ENCODE measurements at regions not wholly inside any gene's neighbourhood (a gene's known extent, or its start where the extent isn't known, plus 50 kb on each side); places are given as distances from the start of the nearest gene placed in this dataset.

GRCh38 chr2:64196963-64197362, 52.7 kb upstream of the PELI1 start:
- DNase-seq = no peak

- DNase-seq = no peak
Measured at GRCh38 chr2:64201151-64201550, 56.9 kb upstream of the PELI1 start.

- DNase-seq = no peak
Measured at GRCh38 chr2:64202206-64202845, 58.1 kb upstream of the PELI1 start.

- DNase-seq = no peak
Measured at GRCh38 chr2:64203131-64203857, 59.1 kb upstream of the PELI1 start.

GRCh38 chr2:64203858-64204632, 59.8 kb upstream of the PELI1 start:
- no peak for DNase-seq

GRCh38 chr2:64204703-64205102, 60.5 kb upstream of the PELI1 start:
- no peak for DNase-seq

GRCh38 chr2:64205415-64205814, 61.2 kb upstream of the PELI1 start:
- DNase-seq = no peak

GRCh38 chr2:64207573-64207972, 63.4 kb upstream of the PELI1 start:
- no peak for DNase-seq

- no peak for DNase-seq
Measured at GRCh38 chr2:64210816-64211215, 66.6 kb upstream of the PELI1 start.

- no peak for DNase-seq
Measured at GRCh38 chr2:64211276-64211921, 67.2 kb upstream of the PELI1 start.

- no peak for DNase-seq
Measured at GRCh38 chr2:64212346-64212745, 68.1 kb upstream of the PELI1 start.

GRCh38 chr2:64212801-64213321, 68.6 kb upstream of the PELI1 start:
- no peak for DNase-seq

- no peak for DNase-seq
Measured at GRCh38 chr2:64213532-64214275, 69.5 kb upstream of the PELI1 start.

GRCh38 chr2:64214281-64215115, 70.3 kb upstream of the PELI1 start:
- no peak for DNase-seq

GRCh38 chr2:64217198-64217869, 73.1 kb upstream of the PELI1 start:
- no peak for DNase-seq

- no peak for DNase-seq
Measured at GRCh38 chr2:64218137-64218802, 74.0 kb upstream of the PELI1 start.

GRCh38 chr2:64219149-64219548, 74.9 kb upstream of the PELI1 start:
- DNase-seq = no peak

GRCh38 chr2:64220265-64220664, 76.0 kb upstream of the PELI1 start:
- DNase-seq = no peak

- DNase-seq = no peak
Measured at GRCh38 chr2:64220894-64221617, 76.8 kb upstream of the PELI1 start.

- no peak for DNase-seq
Measured at GRCh38 chr2:64221935-64222334, 77.7 kb upstream of the PELI1 start.

Data from NCI-H1092 treated with DMSO at 0.1 percent for 48 hours (cell line).